Neural crest cell (in vitro differentiated cells): ENCODE measurements at regions not wholly inside any gene's neighbourhood (a gene's known extent, or its start where the extent isn't known, plus 50 kb on each side); places are given as distances from the start of the nearest gene placed in this dataset.

Experiments used
- DNase-seq: peaks from one replicate; pipeline ENCODE4 v3.0.0; 2021; ENCODE audit warnings: low read depth, mixed read lengths, low spot score
- H3K27ac Mint-ChIP-seq: one replicate; pipeline ENCODE4 v1.8.0; 2021; ENCODE audit warnings: mild to moderate bottlenecking, mixed read lengths; ENCODE audit not compliant: unreplicated experiment
- H3K27me3 Mint-ChIP-seq: 2 replicates; pipeline ENCODE4 v1.8.0; 2021; ENCODE audit warnings: low read depth, mild to moderate bottlenecking, mixed read lengths
- H3K36me3 Mint-ChIP-seq: 2 replicates; pipeline ENCODE4 v1.8.0; 2021; ENCODE audit warnings: low read depth, mild to moderate bottlenecking, mixed read lengths
- H3K4me1 Mint-ChIP-seq: 2 replicates; pipeline ENCODE4 v1.8.0; 2021; ENCODE audit warnings: mixed read lengths
- H3K4me3 Mint-ChIP-seq: one replicate; pipeline ENCODE4 v1.8.0; 2021; ENCODE audit warnings: mild to moderate bottlenecking, mixed read lengths
- H3K9me3 Mint-ChIP-seq: 2 replicates; pipeline ENCODE4 v1.8.0; 2021; ENCODE audit warnings: mixed read lengths
- TF ChIP-seq, protein P1 (sequence below): fragments of 200-600 bp; sonication (generic); conservative IDR thresholded peaks from 2 replicates; pipeline ENCODE4 v1.5.0; 2021; ENCODE audit warnings: antibody characterized with exemption, mild to moderate bottlenecking

DNA sequence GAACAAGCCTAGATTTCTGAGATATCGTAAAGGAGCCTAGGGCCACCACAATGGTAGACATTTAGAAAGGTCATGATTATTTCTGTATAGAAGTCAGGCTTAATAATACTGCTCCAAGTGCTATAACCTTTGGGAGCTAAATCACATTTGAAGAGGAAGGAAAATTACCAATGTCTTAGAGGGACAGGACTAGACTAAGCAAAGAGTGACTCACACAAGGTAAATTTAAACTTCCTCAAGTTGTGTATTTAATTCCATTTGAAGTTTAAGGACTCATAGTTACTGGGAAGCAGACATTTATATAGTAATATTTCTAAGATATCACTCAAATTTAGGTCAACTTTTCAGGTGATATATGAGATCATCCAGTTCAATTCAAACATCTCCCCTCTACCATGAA lies 227.6 kb upstream of the MME start:
- no peaks in the 10 kb centered on the region for H3K27me3 Mint-ChIP-seq
- H3K9me3 Mint-ChIP-seq = no peaks in the 10 kb centered on the region
- H3K27ac Mint-ChIP-seq = no peak overlapping the region
- DNase-seq = no peak
- H3K4me1 Mint-ChIP-seq = no peaks in the 10 kb centered on the region
- no peaks in the 10 kb centered on the region for H3K36me3 Mint-ChIP-seq
- no peak overlapping the region for H3K4me3 Mint-ChIP-seq
- TF ChIP-seq, protein P1, sequence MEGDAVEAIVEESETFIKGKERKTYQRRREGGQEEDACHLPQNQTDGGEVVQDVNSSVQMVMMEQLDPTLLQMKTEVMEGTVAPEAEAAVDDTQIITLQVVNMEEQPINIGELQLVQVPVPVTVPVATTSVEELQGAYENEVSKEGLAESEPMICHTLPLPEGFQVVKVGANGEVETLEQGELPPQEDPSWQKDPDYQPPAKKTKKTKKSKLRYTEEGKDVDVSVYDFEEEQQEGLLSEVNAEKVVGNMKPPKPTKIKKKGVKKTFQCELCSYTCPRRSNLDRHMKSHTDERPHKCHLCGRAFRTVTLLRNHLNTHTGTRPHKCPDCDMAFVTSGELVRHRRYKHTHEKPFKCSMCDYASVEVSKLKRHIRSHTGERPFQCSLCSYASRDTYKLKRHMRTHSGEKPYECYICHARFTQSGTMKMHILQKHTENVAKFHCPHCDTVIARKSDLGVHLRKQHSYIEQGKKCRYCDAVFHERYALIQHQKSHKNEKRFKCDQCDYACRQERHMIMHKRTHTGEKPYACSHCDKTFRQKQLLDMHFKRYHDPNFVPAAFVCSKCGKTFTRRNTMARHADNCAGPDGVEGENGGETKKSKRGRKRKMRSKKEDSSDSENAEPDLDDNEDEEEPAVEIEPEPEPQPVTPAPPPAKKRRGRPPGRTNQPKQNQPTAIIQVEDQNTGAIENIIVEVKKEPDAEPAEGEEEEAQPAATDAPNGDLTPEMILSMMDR = no peak

DNA sequence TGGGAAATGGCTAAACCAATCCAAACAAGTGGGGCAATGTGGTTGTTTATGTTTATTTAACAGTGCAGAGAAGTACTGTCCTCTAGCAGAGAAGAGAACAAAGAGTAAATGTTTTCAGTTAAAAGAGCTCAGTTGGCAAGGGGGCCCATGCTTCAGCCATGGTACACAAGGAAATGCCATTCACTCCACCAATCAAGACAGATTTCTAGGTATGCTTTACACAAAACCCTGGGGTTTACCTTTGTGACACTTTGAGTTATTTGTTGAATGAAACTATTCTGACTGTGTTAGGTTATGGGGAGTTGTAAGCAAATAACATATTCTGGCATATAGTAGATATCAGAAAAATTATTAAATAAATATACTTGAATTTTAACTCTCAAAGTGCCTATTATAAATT lies 228.5 kb upstream of the MME start:
- Mint-ChIP-seq H3K4me1 (no peaks in the 10 kb centered on the region), H3K36me3 (no peaks in the 10 kb centered on the region), H3K27me3 (no peaks in the 10 kb centered on the region), H3K4me3 (no peak overlapping the region), H3K9me3 (no peaks in the 10 kb centered on the region), H3K27ac (no peak overlapping the region)
- TF ChIP-seq, protein P1 = no peak
- no peak for DNase-seq

DNA sequence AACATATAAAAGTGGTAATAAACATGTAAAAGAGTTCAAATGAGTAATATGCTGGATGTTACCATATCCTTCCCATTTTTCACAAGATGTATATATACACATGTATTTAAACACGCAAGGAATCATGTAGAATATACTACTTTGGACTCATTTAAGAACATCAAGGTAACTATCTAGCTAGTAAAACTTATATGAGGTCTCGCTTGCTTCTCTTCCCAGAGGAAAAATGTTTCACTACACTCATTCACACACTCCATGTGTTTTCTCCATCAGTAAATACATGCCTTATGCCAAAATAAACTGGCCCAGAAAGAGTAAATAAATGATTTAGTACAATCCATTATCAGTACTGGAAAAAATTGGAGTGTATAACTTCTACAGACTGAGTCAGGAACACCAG lies 229.2 kb upstream of the MME start:
- Mint-ChIP-seq H3K27me3 (no peaks in the 10 kb centered on the region), H3K27ac (no peak overlapping the region), H3K9me3 (no peaks in the 10 kb centered on the region)

DNA sequence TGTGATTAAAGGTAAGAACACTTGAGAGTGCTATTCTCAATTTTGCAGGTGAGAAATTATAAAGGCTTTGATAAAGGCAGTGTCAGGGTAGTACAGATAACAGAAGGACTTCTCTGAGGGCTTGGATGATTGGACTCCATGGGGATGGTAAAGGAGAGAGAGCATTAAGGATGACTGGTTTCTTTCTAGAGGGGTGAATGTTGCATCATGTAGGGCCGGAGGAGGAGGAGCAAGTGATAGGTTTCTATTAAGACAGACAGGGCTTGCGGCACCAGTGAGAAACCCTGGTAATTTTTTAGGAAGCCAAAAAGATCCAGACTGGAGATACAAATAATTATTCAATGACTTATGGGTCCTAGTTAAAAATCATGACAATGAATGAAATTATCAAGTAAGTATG lies 230.7 kb upstream of the MME start:
- TF ChIP-seq, protein P1 = no peak
- no peaks in the 10 kb centered on the region for H3K4me1 Mint-ChIP-seq
- H3K27ac Mint-ChIP-seq = no peak overlapping the region
- no peaks in the 10 kb centered on the region for H3K27me3 Mint-ChIP-seq
- H3K36me3 Mint-ChIP-seq = no peaks in the 10 kb centered on the region
- DNase-seq = no peak
- no peaks in the 10 kb centered on the region for H3K9me3 Mint-ChIP-seq
- no peak overlapping the region for H3K4me3 Mint-ChIP-seq

More for the DNA sequence above, 229.2 kb upstream of the MME start:
- no peaks in the 10 kb centered on the region for H3K36me3 Mint-ChIP-seq
- H3K4me1 Mint-ChIP-seq = no peaks in the 10 kb centered on the region
- H3K4me3 Mint-ChIP-seq = no peak overlapping the region
- DNase-seq = no peak
- TF ChIP-seq, protein P1 = no peak

DNA sequence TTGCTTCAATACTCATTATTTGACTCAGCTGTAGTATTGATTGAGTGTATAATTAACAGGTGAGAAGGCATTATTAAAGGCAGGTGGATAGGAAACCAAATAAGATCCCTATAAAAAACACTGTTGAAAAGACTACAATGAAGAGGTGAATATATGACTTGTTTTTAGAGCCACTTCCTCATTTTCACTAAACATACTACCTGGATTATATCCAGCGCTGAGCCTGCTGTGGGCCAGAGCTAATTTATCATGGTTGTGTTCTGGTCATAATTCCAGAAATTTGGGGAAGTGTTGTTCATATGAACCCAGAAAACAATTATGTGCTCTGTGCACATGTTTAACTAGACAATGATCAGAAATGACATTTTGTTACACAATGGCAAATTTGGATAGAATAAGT lies 235.3 kb upstream of the MME start:
- no peak for DNase-seq
- Mint-ChIP-seq H3K27ac (no peak overlapping the region), H3K36me3 (no peaks in the 10 kb centered on the region), H3K4me1 (no peaks in the 10 kb centered on the region), H3K27me3 (no peaks in the 10 kb centered on the region), H3K9me3 (no peaks in the 10 kb centered on the region), H3K4me3 (no peak overlapping the region)
- TF ChIP-seq, protein P1 = no peak

DNA sequence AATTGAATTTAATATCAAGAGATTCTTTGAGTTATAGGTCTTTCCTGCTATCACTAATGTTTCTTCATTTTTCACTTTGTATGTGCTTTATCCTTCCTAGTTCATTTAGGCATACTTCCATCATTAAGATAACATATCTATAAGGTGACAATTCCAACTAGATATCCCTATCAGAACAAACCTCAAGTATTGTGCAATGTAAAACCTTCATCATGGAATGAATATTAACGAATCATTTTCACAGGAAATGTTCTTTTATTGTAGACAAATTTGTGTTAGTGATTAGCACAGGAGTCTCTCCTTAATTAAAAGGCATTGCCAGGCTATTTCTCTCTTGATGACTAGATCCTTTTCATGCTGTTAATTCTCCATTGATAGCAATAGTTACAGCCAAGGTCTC lies 236.5 kb upstream of the MME start:
- Mint-ChIP-seq H3K9me3 (no peaks in the 10 kb centered on the region), H3K27me3 (no peaks in the 10 kb centered on the region), H3K36me3 (no peaks in the 10 kb centered on the region), H3K27ac (no peak overlapping the region), H3K4me3 (no peak overlapping the region), H3K4me1 (no peaks in the 10 kb centered on the region)
- TF ChIP-seq, protein P1 = no peak
- no peak for DNase-seq
